ENCODE measurements at regions not wholly inside any gene's neighbourhood (a gene's known extent, or its start where the extent isn't known, plus 50 kb on each side); places are given as distances from the start of the nearest gene placed in this dataset.

GRCh38 chr5:174421408-174421805, 303.0 kb upstream of the MSX2 start:
- Mint-ChIP-seq H3K27me3 (ENCODE audit: low read depth) (peaks cover 49% of the 10 kb centered on the region), H3K27ac (no peak overlapping the region), H3K9me3 (no peaks in the 10 kb centered on the region), H3K36me3 (ENCODE audit: low read depth) (no peaks in the 10 kb centered on the region), H3K4me1 (peaks cover 44% of the 10 kb centered on the region), H3K4me3 (peak overlapping the region in 1 of 3 experiments; percentile 3)
- no peak for TF ChIP-seq CTCF (IDR thresholded peaks at IDR 0.05; ENCODE audit: unreplicated experiment in 3 of 3)

GRCh38 chr5:174423558-174423957, 300.8 kb upstream of the MSX2 start:
- TF ChIP-seq CTCF (IDR thresholded peaks at IDR 0.05; ENCODE audit: unreplicated experiment in 3 of 3) = no peak

GRCh38 chr5:174424219-174425053, 299.9 kb upstream of the MSX2 start:
- Mint-ChIP-seq H3K27ac (peak overlapping the region in 2 of 3 experiments; percentile 60 to 69), H3K9me3 (no peaks in the 10 kb centered on the region), H3K36me3 (ENCODE audit: low read depth) (no peaks in the 10 kb centered on the region), H3K4me3 (no peak overlapping the region), H3K27me3 (ENCODE audit: low read depth) (peaks cover 25% of the 10 kb centered on the region), H3K4me1 (peaks cover 41% of the 10 kb centered on the region)
- no peak for TF ChIP-seq CTCF (IDR thresholded peaks at IDR 0.05; ENCODE audit: unreplicated experiment in 3 of 3)

More at GRCh38 chr5:174423558-174423957, 300.8 kb upstream of the MSX2 start:
- Mint-ChIP-seq H3K27ac (peak overlapping the region; percentile 69 to 75 (median 75)), H3K4me1 (peaks cover 44% of the 10 kb centered on the region), H3K36me3 (ENCODE audit: low read depth) (no peaks in the 10 kb centered on the region), H3K4me3 (peak overlapping the region in 1 of 3 experiments; percentile 40), H3K27me3 (ENCODE audit: low read depth) (peaks cover 33% of the 10 kb centered on the region), H3K9me3 (no peaks in the 10 kb centered on the region)

- Mint-ChIP-seq H3K9me3 (no peaks in the 10 kb centered on the region), H3K27me3 (ENCODE audit: low read depth) (peaks cover 18% of the 10 kb centered on the region), H3K4me1 (peaks cover 35% of the 10 kb centered on the region), H3K36me3 (ENCODE audit: low read depth) (no peaks in the 10 kb centered on the region), H3K27ac (no peak overlapping the region), H3K4me3 (no peak overlapping the region)
- TF ChIP-seq CTCF (IDR thresholded peaks at IDR 0.05; ENCODE audit: unreplicated experiment in 3 of 3) = no peak
These were observed 299.0 kb upstream of the MSX2 start for GRCh38 chr5:174425271-174425963.

- TF ChIP-seq CTCF (IDR thresholded peaks at IDR 0.05; ENCODE audit: unreplicated experiment in 3 of 3) = no peak
- peaks cover 18% of the 10 kb centered on the region for H3K27me3 Mint-ChIP-seq (ENCODE audit: low read depth)
- no peak overlapping the region for H3K4me3 Mint-ChIP-seq
- no peaks in the 10 kb centered on the region for H3K9me3 Mint-ChIP-seq
- H3K4me1 Mint-ChIP-seq = peaks cover 35% of the 10 kb centered on the region
- no peaks in the 10 kb centered on the region for H3K36me3 Mint-ChIP-seq (ENCODE audit: low read depth)
- H3K27ac Mint-ChIP-seq = no peak overlapping the region
These were observed 298.5 kb upstream of the MSX2 start for GRCh38 chr5:174425964-174426290.

Data from nephron (organoid).